GM19023 (cell line): ENCODE measurements at regions not wholly inside any gene's neighbourhood (a gene's known extent, or its start where the extent isn't known, plus 50 kb on each side); places are given as distances from the start of the nearest gene placed in this dataset.

ENCODE experiments used
- ATAC-seq: cut with Tn5 transposase; IDR thresholded peaks from one replicate; pipeline ENCODE4 v1.9.1; 2021; ENCODE audit warnings: mild to moderate bottlenecking, moderate library complexity; ENCODE audit not compliant: unreplicated experiment

DNA sequence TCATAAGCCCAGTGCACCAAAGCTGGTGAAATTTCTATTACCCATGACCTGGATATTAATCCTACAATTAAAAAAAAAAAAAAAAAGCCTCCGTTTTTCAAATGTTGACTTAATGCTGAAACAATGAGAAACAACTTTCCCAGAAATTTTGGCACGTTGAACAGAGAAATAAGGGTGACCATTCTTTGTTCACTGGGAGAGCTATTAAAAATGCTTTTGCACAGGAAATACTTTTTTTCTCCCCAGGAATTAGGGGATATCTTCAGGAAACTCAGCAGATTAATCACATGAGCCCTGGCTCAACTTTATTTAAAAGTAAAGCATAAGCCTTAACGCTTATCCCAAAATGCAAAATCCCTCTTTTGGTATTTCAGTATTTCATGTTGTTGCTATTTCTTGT, 54.8 kb upstream of the FLRT2 start:
- no peak for ATAC-seq

DNA sequence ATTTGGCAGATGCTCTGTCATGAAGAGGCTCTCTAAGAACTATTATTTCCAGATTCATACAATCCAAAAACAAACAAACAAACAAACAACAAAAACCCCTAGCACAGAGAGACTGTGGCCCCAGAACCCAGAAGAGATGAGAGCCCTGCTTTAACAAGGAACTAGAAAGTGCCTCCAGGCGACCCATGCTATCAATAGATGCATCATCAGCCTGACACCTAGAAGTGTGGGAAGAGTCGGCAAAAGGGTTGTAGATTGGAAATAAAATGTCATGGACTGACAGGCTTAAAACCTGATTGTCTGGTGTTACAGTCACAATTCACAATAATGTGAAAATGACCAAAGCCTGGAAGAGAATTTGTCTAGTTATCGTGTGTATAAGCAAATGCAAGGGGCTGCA, 50.6 kb upstream of the FLRT2 start:
- ATAC-seq = no peak

DNA sequence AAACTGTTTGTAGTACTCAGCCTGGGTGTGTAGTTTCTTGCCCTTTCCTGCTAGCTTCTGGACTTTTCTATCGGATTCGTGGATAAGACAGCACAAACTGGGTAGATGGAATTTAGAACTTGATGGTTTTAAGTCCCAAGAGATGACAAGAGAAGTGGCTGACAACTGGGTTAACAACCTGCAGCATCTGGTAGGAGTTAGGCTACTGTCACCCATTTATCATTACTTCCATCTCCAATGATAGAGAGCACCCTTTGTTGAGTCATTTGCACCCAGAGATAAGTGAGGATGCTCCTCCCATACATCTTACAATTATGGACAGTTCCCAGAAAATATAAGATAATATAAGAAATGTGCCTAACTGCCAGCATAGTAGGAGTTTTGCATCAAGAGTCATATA, 50.2 kb upstream of the FLRT2 start:
- ATAC-seq = no peak
